ENCODE measurements at regions not wholly inside any gene's neighbourhood (a gene's known extent, or its start where the extent isn't known, plus 50 kb on each side); places are given as distances from the start of the nearest gene placed in this dataset.

DNA sequence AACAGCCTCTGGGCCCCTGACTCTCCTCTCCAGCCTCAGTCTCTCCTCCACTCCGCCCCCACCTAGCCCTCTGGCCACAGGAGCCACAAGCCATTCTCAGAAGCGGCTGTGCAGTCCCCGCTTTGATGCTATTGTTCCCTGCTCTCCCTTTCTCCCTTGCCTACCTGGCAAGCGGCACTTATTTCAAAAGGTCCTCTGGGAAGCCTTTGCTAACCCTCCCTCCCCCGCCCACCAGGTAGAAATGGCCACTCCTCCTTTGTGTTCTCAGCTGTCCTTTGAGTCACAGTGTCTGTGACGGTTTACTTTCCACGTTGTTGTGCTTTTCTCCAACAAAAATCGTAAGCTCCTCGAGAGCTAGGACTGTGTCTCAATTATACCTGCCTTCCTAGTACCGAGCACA lies 338.4 kb upstream of the PROX1 start:
- no peak overlapping the region for H3K27ac Mint-ChIP-seq
- no peaks in the 10 kb centered on the region for H3K36me3 Mint-ChIP-seq (ENCODE audit: low read depth)

DNA sequence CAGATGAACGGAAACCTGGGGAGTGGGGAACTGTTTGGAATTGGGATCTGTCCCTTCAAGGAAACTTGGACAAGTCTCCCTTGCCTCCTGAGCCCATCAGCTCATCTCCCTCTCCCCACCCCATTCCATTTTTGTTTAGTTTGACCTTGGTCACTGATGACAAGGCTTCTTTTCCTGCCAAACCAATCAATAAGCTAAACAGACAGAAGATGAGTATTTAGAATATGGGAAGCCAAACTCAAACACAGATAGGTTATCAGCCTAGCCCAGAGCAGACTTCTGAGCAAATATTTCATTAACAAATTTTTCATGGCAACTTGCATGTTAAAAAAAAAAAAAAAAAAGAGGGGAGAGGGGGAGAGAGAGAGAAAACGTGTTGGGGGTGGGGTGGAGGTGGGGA lies 337.2 kb upstream of the PROX1 start:
- no peak overlapping the region for H3K27ac Mint-ChIP-seq
- H3K4me1 Mint-ChIP-seq (ENCODE audit: low read depth) = no peaks in the 10 kb centered on the region
- H3K36me3 Mint-ChIP-seq (ENCODE audit: low read depth) = no peaks in the 10 kb centered on the region
- H3K9me3 Mint-ChIP-seq = no peaks in the 10 kb centered on the region
- peaks cover 5% of the 10 kb centered on the region for H3K27me3 Mint-ChIP-seq (ENCODE audit: low read depth)
- no peak overlapping the region for H3K4me3 Mint-ChIP-seq

More for the DNA sequence above, 338.4 kb upstream of the PROX1 start:
- H3K9me3 Mint-ChIP-seq = no peaks in the 10 kb centered on the region
- H3K27me3 Mint-ChIP-seq (ENCODE audit: low read depth) = peaks cover 5% of the 10 kb centered on the region
- no peak overlapping the region for H3K4me3 Mint-ChIP-seq
- H3K4me1 Mint-ChIP-seq (ENCODE audit: low read depth) = no peaks in the 10 kb centered on the region

- Mint-ChIP-seq H3K4me3 (no peak overlapping the region), H3K9me3 (no peaks in the 10 kb centered on the region), H3K27ac (no peak overlapping the region), H3K27me3 (ENCODE audit: low read depth) (peaks cover 2% of the 10 kb centered on the region), H3K36me3 (ENCODE audit: low read depth) (no peaks in the 10 kb centered on the region), H3K4me1 (ENCODE audit: low read depth) (no peaks in the 10 kb centered on the region)
These were observed 336.7 kb upstream of the PROX1 start for GRCh38 chr1:213651077-213651476.

DNA sequence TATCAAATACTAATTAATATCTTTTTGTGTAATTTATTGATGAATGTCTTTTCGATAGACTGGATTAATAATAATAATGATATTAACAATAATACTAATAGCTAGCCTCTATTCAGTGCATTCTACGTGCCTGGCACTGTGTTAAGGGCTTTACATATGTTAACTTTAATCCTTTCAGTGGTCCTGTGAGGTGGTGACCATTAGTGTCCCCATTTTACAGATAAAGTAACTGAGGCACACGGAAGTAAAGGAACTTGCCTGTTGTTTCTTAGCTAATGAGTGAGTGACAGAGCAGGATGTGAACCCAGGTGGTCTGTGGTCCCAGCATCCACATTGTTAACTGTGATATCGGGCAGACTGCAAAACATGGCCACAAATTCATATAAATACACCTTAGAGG lies 335.7 kb upstream of the PROX1 start:
- Mint-ChIP-seq H3K27ac (no peak overlapping the region), H3K4me3 (no peak overlapping the region), H3K9me3 (no peaks in the 10 kb centered on the region), H3K36me3 (ENCODE audit: low read depth) (no peaks in the 10 kb centered on the region), H3K4me1 (ENCODE audit: low read depth) (no peaks in the 10 kb centered on the region), H3K27me3 (ENCODE audit: low read depth) (no peaks in the 10 kb centered on the region)

DNA sequence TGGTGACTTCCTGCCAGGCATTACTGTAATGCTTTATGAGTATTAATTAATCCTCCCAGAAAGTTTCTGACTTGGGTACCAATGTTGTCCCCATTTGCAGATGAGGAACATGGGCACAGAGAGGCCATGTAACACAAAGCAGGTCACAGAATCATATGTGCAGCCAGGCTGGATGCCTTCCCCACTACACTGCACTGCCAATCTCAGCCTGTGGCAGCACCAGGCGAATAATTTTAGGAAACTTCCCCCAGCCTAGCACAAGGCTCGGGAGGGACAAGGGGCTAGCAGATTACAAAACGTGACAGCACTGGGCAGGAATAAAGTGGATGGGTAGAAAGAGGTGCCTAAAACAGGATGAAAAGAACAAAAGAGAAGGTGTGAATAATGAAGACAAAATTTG lies 331.7 kb upstream of the PROX1 start:
- Mint-ChIP-seq H3K9me3 (no peaks in the 10 kb centered on the region), H3K27me3 (ENCODE audit: low read depth) (no peaks in the 10 kb centered on the region), H3K4me3 (no peak overlapping the region), H3K4me1 (ENCODE audit: low read depth) (no peaks in the 10 kb centered on the region), H3K27ac (no peak overlapping the region), H3K36me3 (ENCODE audit: low read depth) (no peaks in the 10 kb centered on the region)

- H3K4me1 Mint-ChIP-seq (ENCODE audit: low read depth) = no peaks in the 10 kb centered on the region
- no peaks in the 10 kb centered on the region for H3K9me3 Mint-ChIP-seq
- H3K36me3 Mint-ChIP-seq (ENCODE audit: low read depth) = no peaks in the 10 kb centered on the region
- no peak overlapping the region for H3K27ac Mint-ChIP-seq
- no peak overlapping the region for H3K4me3 Mint-ChIP-seq
- no peaks in the 10 kb centered on the region for H3K27me3 Mint-ChIP-seq (ENCODE audit: low read depth)
These were observed 331.3 kb upstream of the PROX1 start for GRCh38 chr1:213656503-213656902.

GRCh38 chr1:213657013-213657412 lies 330.8 kb upstream of the PROX1 start:
- H3K4me1 Mint-ChIP-seq (ENCODE audit: low read depth) = no peaks in the 10 kb centered on the region
- H3K27me3 Mint-ChIP-seq (ENCODE audit: low read depth) = no peaks in the 10 kb centered on the region
- H3K9me3 Mint-ChIP-seq = no peaks in the 10 kb centered on the region
- H3K36me3 Mint-ChIP-seq (ENCODE audit: low read depth) = no peaks in the 10 kb centered on the region
- no peak overlapping the region for H3K4me3 Mint-ChIP-seq
- H3K27ac Mint-ChIP-seq = no peak overlapping the region

GRCh38 chr1:213657879-213658278 lies 329.9 kb upstream of the PROX1 start:
- no peaks in the 10 kb centered on the region for H3K4me1 Mint-ChIP-seq (ENCODE audit: low read depth)
- no peak overlapping the region for H3K27ac Mint-ChIP-seq
- no peak overlapping the region for H3K4me3 Mint-ChIP-seq
- no peaks in the 10 kb centered on the region for H3K9me3 Mint-ChIP-seq
- peaks cover 4% of the 10 kb centered on the region for H3K27me3 Mint-ChIP-seq (ENCODE audit: low read depth)
- no peaks in the 10 kb centered on the region for H3K36me3 Mint-ChIP-seq (ENCODE audit: low read depth)

DNA sequence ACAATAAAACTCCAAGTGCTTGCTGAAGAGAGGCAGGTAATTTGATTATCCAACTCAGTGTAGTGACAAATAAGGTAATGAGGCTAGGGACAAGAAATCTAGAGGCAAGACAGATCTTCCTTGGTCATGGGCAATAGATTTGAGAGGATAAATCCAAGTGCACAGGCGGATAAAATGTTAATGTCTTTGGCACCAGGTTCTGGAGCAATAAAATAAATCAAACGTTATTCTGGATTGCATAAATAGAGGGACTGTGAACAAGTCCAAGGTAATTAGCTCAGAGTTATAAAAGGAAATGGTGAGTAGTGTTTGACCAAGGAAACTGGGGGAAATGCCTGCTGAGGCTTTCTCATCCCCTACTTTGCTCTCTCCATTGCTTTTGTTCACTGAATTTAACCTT lies 329.3 kb upstream of the PROX1 start:
- Mint-ChIP-seq H3K4me1 (ENCODE audit: low read depth) (no peaks in the 10 kb centered on the region), H3K36me3 (ENCODE audit: low read depth) (no peaks in the 10 kb centered on the region), H3K27me3 (ENCODE audit: low read depth) (peaks cover 4% of the 10 kb centered on the region), H3K27ac (no peak overlapping the region), H3K4me3 (no peak overlapping the region), H3K9me3 (no peaks in the 10 kb centered on the region)

DNA sequence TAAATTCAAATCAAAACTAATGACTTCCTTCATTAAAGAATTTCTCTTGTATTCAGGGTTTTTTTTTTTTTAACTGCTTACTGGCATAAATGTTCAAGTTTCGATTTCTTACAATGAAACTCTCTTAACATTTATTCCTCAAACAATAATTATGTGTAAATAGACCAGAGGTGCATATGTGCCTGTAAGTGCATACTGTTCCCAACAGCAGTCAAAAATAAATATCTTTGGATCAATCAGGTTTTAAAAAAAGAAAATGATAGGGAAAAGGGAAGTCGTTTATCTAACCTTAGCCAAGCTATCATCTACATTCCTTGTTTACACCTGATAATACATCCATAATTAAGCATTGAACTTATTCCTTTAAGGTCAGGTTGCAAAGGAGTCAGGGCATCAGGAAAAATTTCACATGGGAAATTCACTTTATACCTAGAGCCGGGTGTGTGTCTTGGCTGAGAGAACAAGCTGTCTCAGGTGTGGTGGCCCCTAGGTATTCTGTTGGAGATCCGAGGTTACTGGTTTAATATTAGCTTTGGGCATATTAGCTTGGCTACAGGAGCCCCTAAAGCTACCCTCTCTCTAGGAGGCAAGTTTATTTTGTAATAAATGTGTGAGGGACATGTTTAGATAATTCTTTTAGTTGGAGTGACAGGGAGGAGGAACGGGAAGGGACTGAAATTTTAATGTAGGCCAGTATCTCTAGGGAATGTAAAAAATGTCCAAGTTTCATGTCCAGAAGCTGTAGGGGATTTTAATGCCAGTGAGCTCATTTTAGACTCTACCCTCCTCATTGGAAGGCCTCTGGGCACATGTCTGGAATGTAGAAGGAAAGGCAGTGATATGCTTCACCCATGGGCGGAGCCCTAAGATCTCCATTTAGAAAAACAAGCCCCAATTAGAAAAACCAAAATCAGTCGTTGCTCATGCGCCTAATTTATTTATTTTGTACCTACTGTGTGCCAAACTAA lies 327.9 kb upstream of the PROX1 start:
- H3K36me3 Mint-ChIP-seq (ENCODE audit: low read depth) = no peaks in the 10 kb centered on the region
- peaks cover 8% of the 10 kb centered on the region for H3K27me3 Mint-ChIP-seq (ENCODE audit: low read depth)
- H3K4me1 Mint-ChIP-seq (ENCODE audit: low read depth) = no peaks in the 10 kb centered on the region
- H3K4me3 Mint-ChIP-seq = no peak overlapping the region
- H3K27ac Mint-ChIP-seq = no peak overlapping the region
- no peaks in the 10 kb centered on the region for H3K9me3 Mint-ChIP-seq

DNA sequence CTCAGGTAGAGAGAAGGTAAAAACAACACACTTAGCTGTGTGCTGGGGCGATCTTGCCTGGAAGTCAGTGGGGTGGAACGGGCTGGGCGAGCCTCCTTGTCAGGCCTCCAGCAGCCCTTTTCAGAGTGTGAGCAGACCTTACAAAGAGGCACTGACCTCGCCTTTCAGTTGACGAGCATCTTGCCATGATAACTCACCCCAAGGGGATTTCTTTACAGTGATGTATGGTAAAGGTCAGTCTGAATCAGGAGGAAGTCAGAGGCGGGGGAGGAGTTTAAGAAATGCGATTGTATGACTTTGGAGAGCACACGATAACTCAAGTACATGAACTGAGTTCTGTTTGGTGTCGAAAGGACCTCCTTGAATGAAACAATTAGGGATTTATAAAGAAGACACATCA lies 326.5 kb upstream of the PROX1 start:
- Mint-ChIP-seq H3K9me3 (no peaks in the 10 kb centered on the region), H3K27ac (no peak overlapping the region), H3K4me3 (no peak overlapping the region)

GRCh38 chr1:213666113-213666512 lies 321.7 kb upstream of the PROX1 start:
- Mint-ChIP-seq H3K27me3 (ENCODE audit: low read depth) (peaks cover 8% of the 10 kb centered on the region), H3K4me1 (ENCODE audit: low read depth) (peaks cover 3% of the 10 kb centered on the region), H3K9me3 (no peaks in the 10 kb centered on the region), H3K4me3 (no peak overlapping the region), H3K27ac (no peak overlapping the region), H3K36me3 (ENCODE audit: low read depth) (no peaks in the 10 kb centered on the region)

More for the DNA sequence above, 326.5 kb upstream of the PROX1 start:
- peaks cover 8% of the 10 kb centered on the region for H3K27me3 Mint-ChIP-seq (ENCODE audit: low read depth)
- H3K4me1 Mint-ChIP-seq (ENCODE audit: low read depth) = no peaks in the 10 kb centered on the region
- H3K36me3 Mint-ChIP-seq (ENCODE audit: low read depth) = no peaks in the 10 kb centered on the region

GRCh38 chr1:213666922-213667321 lies 320.9 kb upstream of the PROX1 start:
- no peaks in the 10 kb centered on the region for H3K36me3 Mint-ChIP-seq (ENCODE audit: low read depth)

GRCh38 chr1:213669512-213669911 lies 318.3 kb upstream of the PROX1 start:
- H3K27ac Mint-ChIP-seq = no peak overlapping the region
- peaks cover 3% of the 10 kb centered on the region for H3K4me1 Mint-ChIP-seq (ENCODE audit: low read depth)
- no peaks in the 10 kb centered on the region for H3K9me3 Mint-ChIP-seq
- no peaks in the 10 kb centered on the region for H3K36me3 Mint-ChIP-seq (ENCODE audit: low read depth)
- H3K27me3 Mint-ChIP-seq (ENCODE audit: low read depth) = no peaks in the 10 kb centered on the region
- H3K4me3 Mint-ChIP-seq = no peak overlapping the region

More at GRCh38 chr1:213666922-213667321, 320.9 kb upstream of the PROX1 start:
- Mint-ChIP-seq H3K4me1 (ENCODE audit: low read depth) (peaks cover 3% of the 10 kb centered on the region), H3K27me3 (ENCODE audit: low read depth) (peaks cover 8% of the 10 kb centered on the region), H3K27ac (no peak overlapping the region), H3K9me3 (no peaks in the 10 kb centered on the region), H3K4me3 (no peak overlapping the region)

DNA sequence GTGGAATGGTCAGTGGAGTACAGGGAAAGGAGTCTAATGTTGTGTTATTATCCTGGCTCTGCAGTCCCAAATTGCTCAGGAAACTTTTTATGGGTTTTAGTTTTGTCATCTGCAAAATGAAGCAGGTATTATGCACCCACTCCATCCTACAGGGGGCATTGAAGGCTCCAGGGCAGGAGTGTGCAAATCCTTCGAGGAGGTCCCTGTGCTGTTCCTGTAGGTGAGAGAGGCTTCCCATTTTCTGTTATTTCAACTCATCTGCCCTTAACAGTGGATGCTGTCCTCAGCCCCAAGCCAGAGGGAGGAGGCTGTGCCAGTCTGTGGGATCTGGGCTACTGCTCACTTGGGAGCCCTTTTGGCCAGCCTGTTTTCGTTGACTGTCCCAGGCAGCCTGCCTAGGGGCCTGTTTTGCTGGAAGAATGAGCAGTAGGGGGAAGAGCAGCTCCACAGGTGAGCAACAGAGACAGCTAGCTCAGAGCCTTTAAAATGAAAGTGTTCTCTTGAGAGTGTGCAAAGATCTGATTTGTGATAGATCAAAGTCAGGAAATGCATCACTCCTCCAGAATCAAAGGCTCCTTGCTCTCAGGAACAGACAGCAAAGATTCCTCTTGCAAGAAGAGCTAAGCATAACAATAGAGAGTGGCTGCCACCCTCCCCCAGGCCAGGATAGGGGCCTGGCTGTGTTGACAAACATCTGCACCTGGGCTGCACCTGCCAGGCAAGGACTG lies 317.6 kb upstream of the PROX1 start:
- Mint-ChIP-seq H3K9me3 (no peaks in the 10 kb centered on the region), H3K27ac (no peak overlapping the region), H3K4me3 (no peak overlapping the region), H3K27me3 (ENCODE audit: low read depth) (no peaks in the 10 kb centered on the region), H3K36me3 (ENCODE audit: low read depth) (no peaks in the 10 kb centered on the region), H3K4me1 (ENCODE audit: low read depth) (peaks cover 3% of the 10 kb centered on the region)

All from T-helper 1 cell treated with Interleukin-12 subunit alpha and Interleukin-12 subunit beta and Interleukin-4 antibody, amounts not matched to agents 30 μg/mL and 1 μg/mL, for 36 hours (primary cell).